ENCODE measurements at regions not wholly inside any gene's neighbourhood (a gene's known extent, or its start where the extent isn't known, plus 50 kb on each side); places are given as distances from the start of the nearest gene placed in this dataset.

DNA sequence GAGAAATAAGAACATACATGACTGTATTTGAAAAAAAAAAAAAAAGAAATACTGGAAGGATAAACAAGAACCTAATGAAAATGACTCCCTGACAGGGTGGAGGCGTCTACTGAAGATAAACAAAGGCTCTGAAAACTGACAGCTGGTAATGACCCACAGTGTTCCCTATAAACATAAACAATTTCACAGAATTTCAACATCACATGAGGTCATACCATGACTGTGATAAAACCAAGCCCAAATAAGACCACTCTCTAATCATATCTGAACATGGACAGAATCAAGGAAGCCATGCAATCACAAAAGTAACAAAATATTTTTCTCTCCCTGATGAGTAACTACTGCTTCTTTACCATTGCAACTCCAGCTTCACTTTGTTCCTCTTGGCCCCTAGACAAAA is 159.3 kb downstream of the FAM124B start:
- Mint-ChIP-seq H3K4me1 (ENCODE audit: low read depth) (no peaks in the 10 kb centered on the region), H3K36me3 (ENCODE audit: low read depth) (no peaks in the 10 kb centered on the region), H3K4me3 (ENCODE audit: unreplicated experiment) (no peak overlapping the region), H3K9me3 (ENCODE audit: low read depth) (no peaks in the 10 kb centered on the region), H3K27ac (ENCODE audit: unreplicated experiment) (no peak overlapping the region), H3K27me3 (ENCODE audit: low read depth) (no peaks in the 10 kb centered on the region)
- TF ChIP-seq, protein P1, sequence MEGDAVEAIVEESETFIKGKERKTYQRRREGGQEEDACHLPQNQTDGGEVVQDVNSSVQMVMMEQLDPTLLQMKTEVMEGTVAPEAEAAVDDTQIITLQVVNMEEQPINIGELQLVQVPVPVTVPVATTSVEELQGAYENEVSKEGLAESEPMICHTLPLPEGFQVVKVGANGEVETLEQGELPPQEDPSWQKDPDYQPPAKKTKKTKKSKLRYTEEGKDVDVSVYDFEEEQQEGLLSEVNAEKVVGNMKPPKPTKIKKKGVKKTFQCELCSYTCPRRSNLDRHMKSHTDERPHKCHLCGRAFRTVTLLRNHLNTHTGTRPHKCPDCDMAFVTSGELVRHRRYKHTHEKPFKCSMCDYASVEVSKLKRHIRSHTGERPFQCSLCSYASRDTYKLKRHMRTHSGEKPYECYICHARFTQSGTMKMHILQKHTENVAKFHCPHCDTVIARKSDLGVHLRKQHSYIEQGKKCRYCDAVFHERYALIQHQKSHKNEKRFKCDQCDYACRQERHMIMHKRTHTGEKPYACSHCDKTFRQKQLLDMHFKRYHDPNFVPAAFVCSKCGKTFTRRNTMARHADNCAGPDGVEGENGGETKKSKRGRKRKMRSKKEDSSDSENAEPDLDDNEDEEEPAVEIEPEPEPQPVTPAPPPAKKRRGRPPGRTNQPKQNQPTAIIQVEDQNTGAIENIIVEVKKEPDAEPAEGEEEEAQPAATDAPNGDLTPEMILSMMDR (IDR thresholded peaks at IDR 0.05): no peak
- DNase-seq (ENCODE audit: low spot score): no peak

- no peaks in the 10 kb centered on the region for H3K4me1 Mint-ChIP-seq (ENCODE audit: low read depth)
- peaks cover 3% of the 10 kb centered on the region for H3K9me3 Mint-ChIP-seq (ENCODE audit: low read depth)
Observed at GRCh38 chr2:224241812-224242211, 160.1 kb downstream of the FAM124B start.

DNA sequence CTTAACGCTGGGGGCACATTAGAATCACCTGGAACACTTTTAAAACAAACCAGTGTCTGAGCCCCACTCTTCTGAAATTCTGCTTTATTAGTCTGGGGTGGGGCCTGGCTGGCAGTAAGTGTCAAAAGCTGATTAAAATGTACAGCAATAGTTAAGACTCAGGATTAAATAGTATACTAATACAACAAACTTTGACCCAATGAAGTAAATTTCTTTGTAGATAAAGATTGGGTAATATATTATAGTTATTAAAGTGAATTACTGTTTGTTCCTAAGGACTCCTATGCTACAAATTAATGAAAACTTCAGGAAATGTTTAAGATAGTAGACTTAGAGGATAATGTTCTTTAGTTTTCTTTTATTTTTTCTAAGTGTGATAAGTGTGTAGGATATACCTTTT is 160.9 kb downstream of the FAM124B start:
- TF ChIP-seq, protein P1 (IDR thresholded peaks at IDR 0.05): no peak
- no peak for DNase-seq (ENCODE audit: low spot score)
- no peaks in the 10 kb centered on the region for H3K4me1 Mint-ChIP-seq (ENCODE audit: low read depth)
- no peaks in the 10 kb centered on the region for H3K27me3 Mint-ChIP-seq (ENCODE audit: low read depth)
- no peak overlapping the region for H3K27ac Mint-ChIP-seq (ENCODE audit: unreplicated experiment)
- H3K36me3 Mint-ChIP-seq (ENCODE audit: low read depth): peaks cover 3% of the 10 kb centered on the region
- H3K4me3 Mint-ChIP-seq (ENCODE audit: unreplicated experiment): no peak overlapping the region
- peaks cover 8% of the 10 kb centered on the region for H3K9me3 Mint-ChIP-seq (ENCODE audit: low read depth)

More at GRCh38 chr2:224241812-224242211, 160.1 kb downstream of the FAM124B start:
- no peaks in the 10 kb centered on the region for H3K27me3 Mint-ChIP-seq (ENCODE audit: low read depth)
- no peak overlapping the region for H3K27ac Mint-ChIP-seq (ENCODE audit: unreplicated experiment)
- DNase-seq (ENCODE audit: low spot score): no peak
- TF ChIP-seq, protein P1 (IDR thresholded peaks at IDR 0.05): no peak
- H3K4me3 Mint-ChIP-seq (ENCODE audit: unreplicated experiment): no peak overlapping the region
- H3K36me3 Mint-ChIP-seq (ENCODE audit: low read depth): no peaks in the 10 kb centered on the region

DNA sequence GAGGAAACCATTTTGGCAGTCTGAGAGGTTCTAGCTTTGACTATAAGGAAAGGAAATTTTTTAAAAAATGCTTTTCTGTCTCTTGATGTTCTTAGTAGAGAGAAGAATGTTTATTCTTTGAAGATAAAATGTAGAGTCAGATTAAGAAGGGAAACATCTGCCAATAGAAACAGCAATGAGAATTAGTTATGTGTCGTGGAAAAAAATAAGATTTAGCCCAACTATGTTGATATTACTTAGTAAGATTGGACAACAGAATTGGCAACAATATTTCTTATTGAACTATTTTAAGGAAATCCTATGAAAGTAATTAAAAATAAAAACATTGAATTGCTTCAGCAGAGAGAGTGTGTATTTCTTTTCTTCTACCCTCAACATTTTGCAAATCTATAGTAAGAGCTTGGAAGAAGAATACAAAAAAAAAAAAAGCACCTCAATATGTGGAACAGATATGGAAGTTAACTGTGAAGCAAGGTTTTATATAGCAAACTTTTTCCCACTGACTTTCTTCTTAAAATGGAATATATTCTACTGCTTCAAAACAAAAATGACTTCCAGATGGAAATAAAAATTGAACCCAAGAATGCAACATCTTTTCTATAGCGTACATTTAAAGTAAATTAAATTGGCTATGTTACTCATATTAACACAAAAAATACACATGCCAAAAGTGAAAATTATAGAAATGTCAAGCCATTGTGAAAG is 177.9 kb downstream of the FAM124B start:
- TF ChIP-seq, protein P1 (IDR thresholded peaks at IDR 0.05): no peak
- Mint-ChIP-seq H3K9me3 (ENCODE audit: low read depth) (peaks cover 2% of the 10 kb centered on the region), H3K27ac (ENCODE audit: unreplicated experiment) (peak overlapping the region; percentile 75), H3K4me1 (ENCODE audit: low read depth) (peaks cover 50% of the 10 kb centered on the region), H3K27me3 (ENCODE audit: low read depth) (no peaks in the 10 kb centered on the region), H3K36me3 (ENCODE audit: low read depth) (no peaks in the 10 kb centered on the region), H3K4me3 (ENCODE audit: unreplicated experiment) (no peak overlapping the region)
- DNase-seq (ENCODE audit: low spot score): no peak

- no peaks in the 10 kb centered on the region for H3K27me3 Mint-ChIP-seq (ENCODE audit: low read depth)
- H3K9me3 Mint-ChIP-seq (ENCODE audit: low read depth): peaks cover 10% of the 10 kb centered on the region
- H3K4me3 Mint-ChIP-seq (ENCODE audit: unreplicated experiment): no peak overlapping the region
- H3K27ac Mint-ChIP-seq (ENCODE audit: unreplicated experiment): peak overlapping the region; percentile 95
- peaks cover 52% of the 10 kb centered on the region for H3K4me1 Mint-ChIP-seq (ENCODE audit: low read depth)
- TF ChIP-seq, protein P1 (IDR thresholded peaks at IDR 0.05): no peak
- no peak for DNase-seq (ENCODE audit: low spot score)
- peaks cover 2% of the 10 kb centered on the region for H3K36me3 Mint-ChIP-seq (ENCODE audit: low read depth)
Observed at GRCh38 chr2:224222974-224223373, 178.9 kb downstream of the FAM124B start.
